ENCODE measurements at regions not wholly inside any gene's neighbourhood (a gene's known extent, or its start where the extent isn't known, plus 50 kb on each side); places are given as distances from the start of the nearest gene placed in this dataset.

DNA sequence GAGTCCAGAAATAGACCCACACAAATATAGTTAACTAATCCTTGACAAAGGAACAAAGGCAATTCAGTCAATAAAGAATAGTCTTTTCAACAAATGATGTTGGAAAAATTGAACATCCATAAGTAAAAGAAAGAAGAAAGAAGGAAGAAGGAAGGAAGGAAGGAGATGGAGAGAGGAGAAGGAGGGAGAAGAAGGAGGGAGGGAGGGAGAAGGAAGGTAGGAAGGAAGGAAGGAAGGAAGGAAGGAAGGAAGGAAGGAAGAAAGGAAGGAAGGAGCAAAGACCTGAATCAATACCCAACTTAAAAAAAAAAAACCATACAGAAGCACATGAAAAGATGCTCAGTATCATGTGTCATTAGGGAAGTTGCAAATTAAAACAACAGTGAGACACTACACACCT, 148.3 kb downstream of the ATL2 start:
- TF ChIP-seq EZH2 (IDR thresholded peaks at IDR 0.05; ENCODE audit: low read length, missing control alignments) = no peak
- TF ChIP-seq, protein P1, sequence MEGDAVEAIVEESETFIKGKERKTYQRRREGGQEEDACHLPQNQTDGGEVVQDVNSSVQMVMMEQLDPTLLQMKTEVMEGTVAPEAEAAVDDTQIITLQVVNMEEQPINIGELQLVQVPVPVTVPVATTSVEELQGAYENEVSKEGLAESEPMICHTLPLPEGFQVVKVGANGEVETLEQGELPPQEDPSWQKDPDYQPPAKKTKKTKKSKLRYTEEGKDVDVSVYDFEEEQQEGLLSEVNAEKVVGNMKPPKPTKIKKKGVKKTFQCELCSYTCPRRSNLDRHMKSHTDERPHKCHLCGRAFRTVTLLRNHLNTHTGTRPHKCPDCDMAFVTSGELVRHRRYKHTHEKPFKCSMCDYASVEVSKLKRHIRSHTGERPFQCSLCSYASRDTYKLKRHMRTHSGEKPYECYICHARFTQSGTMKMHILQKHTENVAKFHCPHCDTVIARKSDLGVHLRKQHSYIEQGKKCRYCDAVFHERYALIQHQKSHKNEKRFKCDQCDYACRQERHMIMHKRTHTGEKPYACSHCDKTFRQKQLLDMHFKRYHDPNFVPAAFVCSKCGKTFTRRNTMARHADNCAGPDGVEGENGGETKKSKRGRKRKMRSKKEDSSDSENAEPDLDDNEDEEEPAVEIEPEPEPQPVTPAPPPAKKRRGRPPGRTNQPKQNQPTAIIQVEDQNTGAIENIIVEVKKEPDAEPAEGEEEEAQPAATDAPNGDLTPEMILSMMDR (conservative IDR thresholded peaks at IDR 0.05 in 1 of 2, IDR thresholded peaks at IDR 0.05 in 1 of 2; ENCODE audit: low read depth in 1 of 2, low read length in 2 of 2) = no peak
